Prostate gland (tissue), 2 donors: ENCODE measurements at regions not wholly inside any gene's neighbourhood (a gene's known extent, or its start where the extent isn't known, plus 50 kb on each side); places are given as distances from the start of the nearest gene placed in this dataset.
A peak's percentile ranks its signal among the peaks of the same experiment; 100 is the strongest.

Experiments used
- CTCF ChIP-seq, 4 experiments: fragments of 200-600 bp in 2 of 4; fragments of 450-650 bp in 2 of 4; sonication (generic) in 2 of 4; IDR thresholded peaks; 1 replicate in 3 of 4; 2 replicates in 1 of 4; pipeline ENCODE4 v1.5.1; 2016 to 2019; ENCODE audit warnings: antibody characterized with exemption in 4 of 4, mild to moderate bottlenecking in 2 of 4, moderate library complexity in 2 of 4
- POLR2A ChIP-seq: fragments of 450-650 bp; IDR thresholded peaks from one replicate; pipeline ENCODE4 v1.6.1; 2016; ENCODE audit warnings: antibody characterized with exemption, mild to moderate bottlenecking

GRCh38 chr7:17640730-17641377, 299.4 kb downstream of the SNX13 start:
- TF ChIP-seq CTCF (IDR thresholded peaks at IDR 0.05) (peak in 3 of 4 experiments; percentile 21 to 53 (median 32)), POLR2A (no peak)
